HPDE6-E6E7 (cell line): ENCODE measurements at regions not wholly inside any gene's neighbourhood (a gene's known extent, or its start where the extent isn't known, plus 50 kb on each side); places are given as distances from the start of the nearest gene placed in this dataset.
"Not testable (repeated sequence)": the region's sequence is repeated elsewhere in the genome, so short reads cannot be mapped to it uniquely, and the experiment has no call there.

Experiments used
- DNase-seq: peaks from one replicate; pipeline ENCODE4 v3.0.0; 2011; ENCODE audit warnings: missing footprints; ENCODE audit errors: extremely low spot score

GRCh38 chr16:29328528-29328927 lies 78.0 kb downstream of the NPIPB11 start:
- not testable (repeated sequence) for DNase-seq

DNA sequence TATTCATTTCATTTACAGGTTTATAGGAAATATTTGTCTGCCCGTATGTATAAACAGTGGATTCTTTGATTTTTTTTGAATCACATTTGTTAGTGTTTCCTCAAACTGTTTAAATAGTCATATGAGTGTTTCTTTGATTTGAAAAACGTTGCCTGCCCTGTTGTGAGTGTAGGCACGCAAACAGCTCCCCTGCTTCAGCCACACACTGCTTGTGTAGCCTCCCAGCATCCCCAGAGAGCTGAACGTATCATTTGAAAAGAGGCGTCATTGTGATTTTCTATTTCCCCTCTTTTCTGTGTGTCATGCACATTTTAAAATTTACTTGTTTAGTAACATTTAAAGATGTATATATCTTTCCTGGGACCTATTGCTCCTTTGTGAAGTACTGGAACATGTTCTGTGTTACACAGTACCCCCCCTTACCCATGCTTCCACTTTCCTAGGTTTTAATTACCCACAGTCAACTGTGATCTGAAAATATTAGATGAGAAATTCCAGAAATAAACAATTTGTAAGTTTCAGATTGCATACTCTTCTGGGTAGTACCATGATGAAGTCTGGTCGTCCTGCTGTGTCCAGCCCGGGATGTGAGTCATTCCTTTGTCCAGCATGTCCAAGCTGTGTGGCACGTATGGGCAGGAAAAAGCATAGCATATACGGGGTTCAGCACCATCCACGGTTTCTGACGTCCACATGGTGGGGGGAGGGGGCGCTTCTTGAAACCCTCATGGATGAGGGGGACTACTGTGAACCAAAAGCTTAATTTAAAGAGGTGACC lies 78.7 kb downstream of the NPIPB11 start:
- not testable (repeated sequence) for DNase-seq

DNA sequence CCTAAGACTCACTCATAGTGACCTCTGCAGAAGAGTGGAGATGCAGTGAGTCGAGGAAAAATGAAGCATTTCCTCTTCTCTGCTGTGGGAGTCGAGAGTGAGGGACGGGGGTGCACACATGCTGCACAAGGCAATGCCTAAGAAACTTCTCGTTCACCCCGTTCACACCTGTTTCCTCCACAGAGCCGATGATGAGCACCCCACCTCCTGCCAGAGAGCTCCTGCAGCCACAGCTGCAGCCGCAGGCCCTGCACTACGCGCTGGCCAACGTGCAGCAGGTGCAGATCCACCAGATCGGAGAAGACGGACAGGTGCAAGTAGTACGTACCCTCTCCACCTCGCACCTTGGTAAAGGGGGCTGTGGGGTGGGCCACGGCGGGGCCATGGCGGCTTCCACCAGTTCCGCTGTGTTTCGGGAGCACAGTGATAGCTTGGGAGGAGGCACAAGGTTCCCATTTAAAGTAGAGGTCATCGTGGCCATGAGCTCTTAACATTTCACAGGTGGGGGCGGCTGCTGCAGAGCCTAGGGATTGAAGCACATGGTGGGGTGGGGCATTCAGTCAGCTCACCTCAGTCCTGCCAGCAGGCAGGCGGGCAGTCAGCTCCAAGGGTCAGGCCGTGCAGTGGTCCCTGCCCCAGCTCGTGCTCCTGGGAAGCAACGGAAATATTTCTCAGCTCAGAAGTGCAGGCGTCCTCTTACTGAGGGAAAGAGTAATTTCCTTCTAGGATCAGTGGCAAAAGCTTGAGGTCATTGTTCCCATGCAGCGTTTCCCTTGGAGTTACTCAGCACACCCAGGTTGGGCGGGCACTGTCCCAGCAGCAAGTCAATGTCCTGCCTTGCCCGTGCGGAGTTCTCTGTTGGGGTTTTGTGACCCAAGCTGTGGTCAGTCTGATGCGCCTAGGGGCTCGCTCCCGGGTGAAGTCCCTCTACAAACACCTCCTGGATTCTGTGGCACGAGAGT lies 80.1 kb downstream of the NPIPB11 start:
- DNase-seq, result not testable (repeated sequence)

GRCh38 chr16:29323725-29324124 lies 82.8 kb downstream of the NPIPB11 start:
- DNase-seq, result not testable (repeated sequence)

DNA sequence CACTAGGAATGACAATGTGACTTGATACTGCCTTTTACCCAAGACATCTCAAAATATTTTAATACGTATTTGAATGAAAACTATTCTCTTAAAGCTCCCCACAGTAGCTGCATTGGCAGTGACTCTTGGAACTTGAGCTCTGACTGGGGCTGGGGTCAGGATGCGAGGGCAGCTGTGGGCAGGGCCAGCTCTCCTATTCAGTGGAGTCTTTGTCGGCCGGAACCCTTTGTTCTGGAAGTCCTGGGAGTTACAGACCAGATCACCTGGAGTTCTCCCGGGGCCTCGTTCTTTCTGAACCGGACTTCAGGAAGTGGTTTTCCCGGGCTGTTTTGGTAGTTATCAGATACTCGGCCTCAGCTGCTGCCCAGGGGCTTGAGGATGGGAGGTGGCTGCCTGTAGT lies 84.9 kb downstream of the NPIPB11 start:
- no peak for DNase-seq

GRCh38 chr16:29321000-29321393 lies 85.5 kb downstream of the NPIPB11 start:
- no peak for DNase-seq

DNA sequence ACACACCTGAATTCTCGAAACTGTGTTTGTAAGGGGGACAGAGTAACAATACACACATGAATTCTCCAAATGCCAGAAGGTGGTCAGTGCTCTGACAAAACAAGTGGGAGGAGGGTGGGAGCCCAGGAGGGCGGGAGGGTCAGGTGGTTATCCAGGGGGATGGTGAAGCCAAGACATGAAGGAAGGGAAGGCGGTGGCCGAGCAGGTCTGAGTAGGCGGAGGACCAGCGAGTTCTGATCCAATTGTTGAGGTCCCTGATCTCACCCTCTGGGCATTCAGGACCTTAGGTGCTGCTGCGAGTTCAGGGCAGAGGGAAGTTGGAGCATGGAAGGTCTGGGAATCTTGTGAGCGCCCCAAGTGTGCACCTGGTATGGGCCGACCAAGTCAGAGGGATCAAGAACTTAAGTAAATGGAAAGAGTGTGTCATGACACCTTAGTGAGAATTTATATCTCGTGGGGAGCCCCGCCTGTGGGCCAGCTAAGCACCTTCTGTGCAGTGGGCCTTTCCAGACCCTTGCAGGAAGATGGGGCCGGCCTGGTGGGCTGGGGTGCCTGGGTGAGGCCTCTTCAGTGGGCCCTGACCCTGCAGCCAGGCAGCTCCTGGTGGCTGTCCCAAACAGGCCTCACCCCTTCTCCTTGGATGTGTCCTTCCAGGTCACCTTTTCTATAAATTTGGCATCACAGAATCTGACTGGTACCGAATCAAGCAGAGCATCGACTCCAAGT lies 86.1 kb downstream of the NPIPB11 start:
- DNase-seq, result no peak

DNA sequence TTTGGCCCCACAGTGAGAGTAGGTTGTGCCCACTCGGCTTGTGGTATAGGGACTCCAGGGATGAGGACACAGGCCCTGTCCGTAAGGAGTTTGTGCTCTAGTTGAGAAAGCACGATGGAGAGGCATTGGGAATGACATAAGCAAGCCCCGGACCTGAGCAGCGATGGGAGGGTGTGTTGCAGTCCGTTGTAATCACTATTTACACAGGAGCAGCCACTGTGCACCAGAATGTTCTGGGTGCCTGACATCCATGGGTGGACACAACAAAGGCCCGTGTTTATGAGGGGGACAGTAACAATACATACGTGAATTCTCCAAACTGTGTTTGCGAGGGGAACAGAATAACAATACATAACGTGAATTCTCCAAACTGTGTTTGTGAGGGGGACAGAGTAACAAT lies 86.8 kb downstream of the NPIPB11 start:
- no peak for DNase-seq

- not testable (repeated sequence) for DNase-seq
Measured at GRCh38 chr16:29318561-29318968, 87.9 kb downstream of the NPIPB11 start.

- no peak for DNase-seq
Measured at GRCh38 chr16:29318037-29318436, 88.5 kb downstream of the NPIPB11 start.

GRCh38 chr16:29317269-29317668 lies 89.2 kb downstream of the NPIPB11 start:
- DNase-seq, result no peak

- DNase-seq, result no peak
Measured at GRCh38 chr16:29316761-29317183, 89.7 kb downstream of the NPIPB11 start.

GRCh38 chr16:29315916-29316517 lies 90.5 kb downstream of the NPIPB11 start:
- DNase-seq, result no peak

DNA sequence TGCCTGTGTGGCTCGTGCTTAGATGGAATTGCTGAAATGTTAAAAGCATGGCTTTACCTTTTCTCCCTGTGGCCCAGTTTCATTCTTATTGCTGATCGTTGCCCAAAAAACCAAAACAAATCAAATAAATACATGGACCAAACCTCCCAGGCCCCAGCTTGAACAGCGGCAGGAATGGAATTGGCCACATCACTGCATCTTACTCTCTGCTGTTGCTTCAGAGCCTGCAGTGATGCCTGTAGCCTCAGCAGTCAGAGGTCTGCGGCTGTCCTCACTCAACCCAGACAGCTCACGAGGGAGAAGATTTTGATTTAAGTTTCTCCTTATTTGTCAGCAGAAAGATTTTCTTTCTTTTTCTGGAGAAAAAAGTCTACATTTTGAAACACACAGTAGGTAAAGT lies 91.5 kb downstream of the NPIPB11 start:
- DNase-seq, result no peak

DNA sequence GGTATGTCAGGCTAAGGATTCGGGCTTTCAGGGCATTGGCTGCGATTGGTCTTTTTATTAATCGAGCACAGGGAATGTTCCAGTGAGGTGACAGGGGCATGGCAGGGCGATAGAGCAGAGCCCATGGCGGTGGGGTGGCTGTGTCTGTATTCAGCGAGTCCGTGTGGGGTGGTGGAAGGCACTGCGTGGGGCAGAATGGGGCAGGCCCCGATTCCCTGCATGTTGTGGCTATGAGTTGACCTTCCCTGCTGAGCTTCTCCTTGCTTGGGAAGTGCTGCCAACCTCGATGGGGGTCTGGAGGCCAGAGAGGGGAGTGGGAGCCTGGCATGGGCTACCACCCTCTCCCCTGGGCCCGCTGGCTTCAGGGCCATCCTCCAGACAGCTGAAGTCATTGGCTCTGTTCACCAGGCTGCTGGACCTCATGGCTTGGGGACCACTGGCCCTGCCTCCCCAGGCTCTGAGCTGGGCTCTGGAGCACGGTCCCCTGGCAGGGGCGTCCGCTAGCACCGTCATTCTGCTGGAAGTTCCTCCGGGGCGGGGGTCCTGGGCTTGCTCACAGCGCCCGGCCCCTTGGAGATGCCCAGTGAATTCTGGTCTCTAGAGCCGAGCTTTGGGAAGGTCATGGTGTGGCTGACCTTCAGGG lies 92.1 kb downstream of the NPIPB11 start:
- no peak for DNase-seq

- DNase-seq, result no peak
Measured at GRCh38 chr16:29313559-29314048, 92.9 kb downstream of the NPIPB11 start.

GRCh38 chr16:29312835-29313558 lies 93.5 kb downstream of the NPIPB11 start:
- DNase-seq, result no peak

DNA sequence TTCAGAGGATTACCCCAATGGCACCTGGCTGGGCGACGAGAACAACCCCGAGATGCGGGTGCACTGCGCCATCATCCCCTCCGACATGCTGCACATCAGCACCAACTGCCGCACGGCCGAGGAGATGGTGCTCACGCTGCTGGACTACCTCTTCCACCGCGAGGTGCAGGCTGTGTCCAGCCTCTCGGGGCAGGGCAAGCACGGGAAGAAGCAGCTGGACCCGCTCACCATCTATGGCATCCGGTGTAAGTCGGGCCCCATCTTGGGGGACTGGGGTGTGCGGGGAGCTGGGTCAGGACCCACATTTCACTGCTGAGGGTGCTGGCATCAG lies 94.2 kb downstream of the NPIPB11 start:
- not testable (repeated sequence) for DNase-seq

DNA sequence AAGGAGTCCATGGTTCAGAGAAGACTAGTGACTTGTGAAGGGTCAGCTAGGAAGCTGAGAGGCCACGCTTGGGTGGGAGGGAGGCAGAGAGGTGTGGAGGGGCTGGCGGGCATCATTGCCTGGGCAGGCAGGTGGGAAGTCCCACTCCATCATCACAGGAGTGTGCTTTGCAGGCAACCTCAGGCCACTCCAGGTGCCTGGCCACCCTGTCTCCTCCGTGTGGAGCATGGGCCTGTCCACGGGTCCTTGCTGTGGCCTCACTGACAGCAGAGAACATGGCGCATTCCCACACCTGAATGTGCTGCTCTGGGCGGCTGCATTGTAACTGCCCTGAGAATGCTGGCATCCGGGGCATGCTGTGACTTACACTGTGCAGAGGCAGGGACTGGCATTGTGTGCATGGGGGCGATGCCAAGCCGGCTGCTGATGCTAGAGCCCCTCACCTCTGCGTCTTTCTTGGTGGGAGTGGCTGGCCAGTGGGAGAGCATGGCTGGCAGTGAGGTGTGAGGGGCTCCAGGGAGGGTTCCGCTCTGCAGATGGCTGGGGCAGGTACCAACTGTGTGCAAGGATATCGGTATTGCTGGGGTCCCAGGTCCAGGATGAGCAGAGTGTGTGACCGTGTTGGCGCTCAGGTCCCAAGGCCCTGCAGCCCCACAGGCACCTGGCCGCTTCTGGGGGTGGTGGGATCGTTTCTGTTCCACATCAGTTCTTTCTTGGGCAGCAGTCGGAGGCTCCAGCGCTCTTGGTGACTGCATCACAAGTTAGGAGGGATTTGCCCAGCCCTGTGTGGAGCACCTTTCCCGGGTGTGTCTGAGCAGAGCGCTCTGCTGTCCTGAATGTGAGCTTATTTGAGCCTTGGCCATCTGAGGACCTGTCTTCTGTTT lies 94.8 kb downstream of the NPIPB11 start:
- no peak for DNase-seq
